ENCODE measurements at regions not wholly inside any gene's neighbourhood (a gene's known extent, or its start where the extent isn't known, plus 50 kb on each side); places are given as distances from the start of the nearest gene placed in this dataset.
"Not testable (repeated sequence)": the region's sequence is repeated elsewhere in the genome, so short reads cannot be mapped to it uniquely, and the experiment has no call there.

DNA sequence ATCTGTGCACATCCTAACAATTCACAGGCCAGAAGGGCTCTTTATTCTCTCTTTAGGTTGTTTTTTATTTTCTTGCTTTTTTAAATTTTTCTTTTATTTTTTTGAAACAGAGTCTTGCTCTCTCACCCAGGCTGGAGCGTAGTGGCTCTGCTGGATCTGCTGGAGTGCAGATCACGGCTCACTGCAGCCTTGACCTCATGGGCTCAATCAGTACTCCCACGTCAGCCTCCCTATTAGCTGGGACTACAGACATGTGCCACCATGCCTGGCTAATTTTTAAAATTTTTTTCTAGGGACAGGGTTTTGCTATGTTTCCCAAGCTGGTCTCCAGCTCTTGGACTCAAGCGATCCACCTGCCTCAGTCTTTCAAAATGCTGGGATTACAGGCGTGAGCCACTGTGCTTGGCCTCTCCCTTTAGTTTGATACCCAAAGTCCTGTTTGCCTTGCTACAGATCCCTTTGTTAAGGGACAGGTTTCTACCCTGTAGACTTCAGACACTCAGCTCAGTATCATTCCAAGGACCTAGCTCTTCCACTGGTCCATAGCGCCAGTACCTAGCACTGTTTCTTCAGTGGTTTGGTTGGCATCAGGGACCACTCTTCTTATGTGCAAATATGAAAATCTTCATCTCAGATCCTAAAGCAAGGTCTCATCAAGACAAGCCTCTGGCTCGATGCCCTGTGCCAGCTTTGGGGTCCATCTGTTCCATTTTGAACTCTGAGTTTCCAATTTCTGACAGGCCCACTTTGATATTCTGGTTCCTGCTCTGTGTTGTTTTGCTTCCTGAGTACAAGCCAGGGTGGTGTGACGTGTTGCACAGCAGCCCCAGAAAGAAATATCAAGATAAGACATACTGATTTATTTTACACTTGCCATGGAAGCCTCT, 211.7 kb downstream of the FAT3 start:
- no peak for DNase-seq

GRCh38 chr11:92439133-92439532, 214.5 kb downstream of the FAT3 start:
- no peak for DNase-seq

DNA sequence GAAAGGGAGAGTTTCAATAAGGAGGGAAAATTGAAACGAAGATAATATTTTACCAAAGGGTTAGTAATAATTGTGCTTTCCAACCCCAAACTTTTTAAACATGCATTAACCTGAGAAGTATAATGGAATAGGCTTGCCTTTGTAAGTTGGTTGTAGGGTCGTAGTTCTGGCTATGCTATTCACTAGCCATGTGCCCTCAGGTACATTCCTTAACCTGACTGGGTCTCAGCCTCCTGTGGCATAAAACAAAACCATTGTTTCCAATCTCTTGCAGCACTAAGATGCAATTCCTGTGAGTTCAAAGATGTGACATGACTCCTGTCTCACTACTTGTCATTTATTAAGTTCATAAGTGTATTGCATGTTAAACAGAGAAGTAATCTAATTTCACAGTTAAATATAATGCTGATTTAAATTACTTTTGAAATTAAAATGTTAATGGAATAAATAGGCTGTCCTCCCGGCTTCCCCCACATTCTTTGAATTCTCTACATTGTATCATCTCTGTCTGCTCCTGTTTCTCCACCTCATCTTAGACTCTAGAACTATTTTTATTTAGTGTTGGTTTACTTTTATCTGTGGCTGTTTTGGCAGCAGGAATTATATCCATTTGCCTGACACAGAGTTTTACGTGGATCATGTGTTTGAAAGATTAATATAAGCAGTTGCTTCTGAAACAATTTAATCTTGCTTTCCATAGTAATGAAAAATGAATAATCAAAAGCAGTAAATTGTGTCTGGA, 216.3 kb downstream of the FAT3 start:
- peak; percentile 16 for DNase-seq

GRCh38 chr11:92441443-92441726, 216.8 kb downstream of the FAT3 start:
- DNase-seq, result no peak

DNA sequence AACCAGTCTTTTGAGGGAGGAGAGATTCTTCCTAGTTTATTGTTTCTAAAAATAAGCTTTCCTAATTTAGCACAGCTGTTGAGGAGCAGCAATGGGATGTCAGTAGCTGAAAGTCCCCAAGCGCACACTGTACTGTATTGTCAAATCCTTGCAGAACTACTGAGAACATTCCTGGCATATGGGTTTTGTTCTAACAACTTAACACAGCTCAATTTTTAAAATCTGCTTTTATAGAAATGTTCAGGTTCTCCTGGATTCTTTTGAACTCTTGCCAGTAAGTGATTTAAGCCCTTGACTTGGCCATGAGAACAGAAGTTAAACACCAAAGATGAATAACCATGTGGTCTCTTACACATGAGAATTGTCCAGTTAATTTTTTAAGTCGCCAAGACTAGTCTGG, 218.6 kb downstream of the FAT3 start:
- no peak for DNase-seq

DNA sequence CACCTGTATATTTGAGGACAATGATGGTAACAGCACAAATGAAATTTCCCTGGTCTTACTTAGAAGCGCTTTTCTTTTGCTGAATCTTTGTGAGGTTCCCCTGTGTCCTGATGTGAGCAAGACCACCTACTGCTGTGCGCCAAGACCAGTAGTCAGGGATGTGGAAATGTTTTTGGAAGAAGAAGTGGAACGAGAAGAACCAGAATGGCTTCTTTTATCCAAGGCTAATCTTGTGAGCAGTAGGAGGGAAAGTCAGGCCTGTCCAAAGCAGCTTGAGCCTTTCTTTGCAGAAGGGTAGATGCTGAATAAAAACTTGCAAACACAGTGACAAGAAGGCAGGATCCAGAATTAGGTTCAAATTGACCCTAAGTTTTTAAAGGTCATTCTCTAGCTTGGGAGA, 223.0 kb downstream of the FAT3 start:
- DNase-seq, result no peak

- no peak for DNase-seq
Measured at GRCh38 chr11:92449222-92449621, 224.6 kb downstream of the FAT3 start.

- DNase-seq, result no peak
Measured at GRCh38 chr11:92449780-92450179, 225.2 kb downstream of the FAT3 start.

GRCh38 chr11:92451063-92451462, 226.4 kb downstream of the FAT3 start:
- no peak for DNase-seq

- peak; percentile 44 for DNase-seq
Measured at GRCh38 chr11:92453055-92453454, 228.4 kb downstream of the FAT3 start.

GRCh38 chr11:92455210-92455790, 230.7 kb downstream of the FAT3 start:
- no peak for DNase-seq

DNA sequence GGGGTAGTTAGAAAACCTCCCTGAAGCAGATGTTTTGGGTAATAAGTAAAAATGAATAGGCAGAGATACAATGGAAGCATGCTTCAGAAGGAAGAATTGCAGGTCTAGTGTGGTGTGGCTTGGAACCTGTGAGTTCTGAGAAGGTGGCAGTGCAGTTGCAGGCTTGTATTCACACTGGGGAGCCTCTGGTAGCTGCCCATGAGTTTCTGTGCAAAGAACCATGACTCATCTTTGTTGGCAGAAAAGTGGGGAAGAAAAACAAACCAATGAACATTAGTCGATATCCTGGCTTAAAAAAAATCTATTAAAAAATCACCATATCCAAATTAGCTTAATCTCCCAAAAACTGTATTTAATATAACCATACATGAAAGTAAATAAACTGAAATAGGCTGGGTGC, 232.6 kb downstream of the FAT3 start:
- DNase-seq, result no peak

DNA sequence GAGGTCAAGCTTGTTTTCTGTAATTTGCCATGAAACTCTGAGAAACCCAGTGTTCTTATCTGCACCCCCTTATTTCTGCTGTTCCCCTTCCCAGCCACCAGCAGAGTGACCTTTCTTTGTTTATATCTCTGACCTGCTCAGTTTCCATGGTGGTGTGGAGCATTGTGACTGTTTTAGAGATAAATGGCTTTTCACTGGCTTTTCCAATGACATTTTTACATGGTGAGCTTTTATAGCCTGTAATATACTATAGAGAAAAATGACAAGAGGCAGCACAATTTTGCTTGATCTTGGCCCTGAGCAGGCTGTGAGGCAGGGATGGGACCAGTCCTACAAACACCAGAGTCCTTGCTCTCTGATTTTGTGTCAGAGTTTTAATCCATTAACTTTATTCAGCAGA, 233.9 kb downstream of the FAT3 start:
- no peak for DNase-seq

DNA sequence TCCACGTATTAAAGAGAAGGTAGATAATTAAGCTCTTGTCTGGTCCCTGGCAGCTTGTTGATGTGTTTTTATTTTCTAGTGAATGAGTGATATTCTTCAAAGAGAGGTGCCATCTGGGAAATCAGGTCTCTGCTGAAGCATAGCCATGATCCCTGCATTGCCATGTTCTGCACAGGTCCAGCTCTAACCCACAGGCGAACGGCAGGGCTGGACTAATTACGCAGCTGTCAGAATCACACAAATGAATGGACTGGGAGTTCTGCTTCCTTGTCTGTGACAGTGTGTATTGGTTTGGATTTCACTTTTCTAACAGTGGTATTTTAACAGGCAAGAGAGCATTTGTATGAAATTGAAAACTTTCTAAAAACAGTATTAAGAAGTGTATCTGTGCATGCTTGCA, 235.6 kb downstream of the FAT3 start:
- no peak for DNase-seq

GRCh38 chr11:92461447-92461846, 236.8 kb downstream of the FAT3 start:
- no peak for DNase-seq

DNA sequence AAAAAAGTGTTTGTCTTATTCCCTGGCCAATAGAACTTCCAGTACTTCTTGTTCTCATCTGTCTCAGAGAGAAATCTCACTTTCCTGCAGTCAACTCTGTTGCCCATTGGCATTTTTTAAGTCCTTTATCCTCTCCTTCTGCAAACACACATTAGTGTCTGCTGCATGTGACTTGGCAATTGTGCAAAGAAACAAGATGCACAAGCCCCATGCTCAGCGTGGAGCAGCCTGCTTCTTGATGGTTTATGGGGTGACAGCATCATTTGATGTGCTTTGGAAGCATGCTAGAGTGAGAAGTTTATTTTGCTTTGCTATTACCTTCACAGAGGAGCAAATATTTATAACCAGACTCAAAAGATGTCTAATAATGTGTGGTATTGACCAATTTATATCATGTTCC, 238.2 kb downstream of the FAT3 start:
- DNase-seq, result no peak

DNA sequence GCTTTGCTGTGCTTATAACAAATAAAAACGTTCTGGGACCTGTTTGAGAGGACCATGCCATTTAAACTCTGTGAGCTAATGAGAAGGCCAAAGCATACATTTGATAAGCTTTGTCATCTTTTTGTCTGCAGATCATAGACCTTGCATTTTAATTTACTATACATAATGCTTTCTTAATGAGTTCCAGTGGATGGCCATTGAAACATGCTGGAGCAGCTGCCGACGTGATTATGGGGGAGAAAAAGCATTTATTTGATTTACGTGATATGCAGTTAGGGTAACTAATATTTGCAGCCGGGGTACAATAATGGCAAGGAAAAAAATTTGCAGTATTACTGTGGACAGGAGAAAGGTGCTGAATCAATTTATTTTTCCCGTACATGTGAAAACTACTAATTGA, 240.2 kb downstream of the FAT3 start:
- no peak for DNase-seq

- DNase-seq, result not testable (repeated sequence)
Measured at GRCh38 chr11:92465410-92465809, 240.8 kb downstream of the FAT3 start.

- peak; percentile 47 for DNase-seq
Measured at GRCh38 chr11:92473736-92474135, 249.1 kb downstream of the FAT3 start.

GRCh38 chr11:92475316-92475715, 250.7 kb downstream of the FAT3 start:
- no peak for DNase-seq

DNA sequence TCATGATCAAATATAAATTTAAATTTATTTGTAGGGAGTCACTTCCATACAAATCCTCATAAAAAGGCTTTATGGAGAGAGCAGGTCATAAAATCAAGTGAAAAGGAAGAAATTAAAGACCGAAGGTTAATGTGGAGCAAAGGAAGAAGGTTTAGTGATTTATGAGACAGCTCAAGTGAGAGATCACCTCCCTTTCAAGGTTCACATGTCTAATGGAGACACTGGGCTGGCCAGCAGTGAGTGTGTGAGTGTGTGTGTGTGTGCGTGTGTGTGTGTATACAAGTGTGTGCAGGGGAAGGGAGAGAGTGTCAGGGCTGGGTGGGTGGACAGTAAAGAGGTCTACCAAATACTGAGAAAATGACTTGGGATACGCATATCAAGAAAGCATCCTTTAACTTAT, 251.2 kb downstream of the FAT3 start:
- no peak for DNase-seq

- DNase-seq, result no peak
Measured at GRCh38 chr11:92477686-92478085, 253.1 kb downstream of the FAT3 start.

GRCh38 chr11:92480499-92480898, 255.9 kb downstream of the FAT3 start:
- DNase-seq, result no peak

DNA sequence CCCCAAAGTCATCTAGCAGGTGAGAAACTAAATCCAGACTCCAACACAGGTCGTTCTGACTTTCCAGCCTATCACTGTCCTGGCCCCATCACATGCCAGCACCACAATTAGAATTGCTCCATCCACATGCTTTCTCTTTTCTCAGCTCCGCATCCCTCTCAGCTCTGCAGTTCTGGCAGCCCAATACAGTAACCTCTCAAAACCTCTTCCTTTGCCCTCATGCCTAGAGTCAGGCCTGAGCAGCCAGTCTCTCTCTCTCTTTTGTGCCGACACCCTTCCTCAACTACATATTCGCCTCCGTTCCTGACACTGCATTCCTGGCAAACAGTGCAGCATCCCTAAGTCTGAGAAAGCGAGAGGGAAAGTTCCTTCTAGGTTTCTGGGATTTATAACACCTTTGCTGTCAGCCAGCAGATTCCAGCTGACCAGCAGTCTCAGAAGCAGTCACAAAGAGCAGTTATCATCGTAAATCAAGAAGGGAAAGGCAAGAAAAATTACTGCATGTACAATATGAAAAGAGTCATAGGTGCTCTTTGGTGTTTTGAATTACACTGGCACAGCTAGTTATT, 258.0 kb downstream of the FAT3 start:
- DNase-seq, result no peak

All from kidney glomerular epithelial cell (primary cell).